DND-41 (cell line): ENCODE measurements at regions not wholly inside any gene's neighbourhood (a gene's known extent, or its start where the extent isn't known, plus 50 kb on each side); places are given as distances from the start of the nearest gene placed in this dataset.

Experiments
- ATAC-seq: fragments of 200-7000 bp; cut with Tn5 transposase; 3 replicates; pipeline ENCODE4 v1.9.1; 2021; ENCODE audit warnings: low read depth; ENCODE audit not compliant: insufficient read depth
- DNase-seq: peaks from one replicate; pipeline ENCODE4 v3.0.0-alpha.2; 2020
- H2AFZ ChIP-seq: 2 replicates; pipeline ENCODE4 v1.6.0; 2012; ENCODE audit warnings: low read depth, low read length
- H3K27ac ChIP-seq: 2 replicates; pipeline ENCODE4 v1.5.1; 2012; ENCODE audit warnings: low read length, inconsistent platforms
- H3K27me3 ChIP-seq: fragments of 200-600 bp; sonication (generic); 2 replicates; pipeline ENCODE4 v1.6.0; 2012; ENCODE audit warnings: low read length, mild to moderate bottlenecking, inconsistent platforms; ENCODE audit not compliant: insufficient read depth, poor library complexity
- H3K36me3 ChIP-seq: 2 replicates; pipeline ENCODE4 v1.5.1; 2012; ENCODE audit warnings: low read length, inconsistent platforms; ENCODE audit not compliant: insufficient read depth
- H3K4me1 ChIP-seq: 2 replicates; pipeline ENCODE4 v1.5.1; 2012; ENCODE audit warnings: mild to moderate bottlenecking, low read length; ENCODE audit not compliant: insufficient read depth
- H3K4me2 ChIP-seq: 2 replicates; pipeline ENCODE4 v1.6.0; 2012; ENCODE audit warnings: mild to moderate bottlenecking, moderate library complexity, low read length, inconsistent platforms; ENCODE audit not compliant: insufficient read depth
- H3K4me3 ChIP-seq, 2 experiments: fragments of 200-600 bp in 1 of 2; shearing (Covaris generic) in 1 of 2; 2 replicates each; pipeline ENCODE4 v1.5.1; 2012 to 2016; ENCODE audit warnings: inconsistent platforms in 2 of 2, low read length in 2 of 2, mild to moderate bottlenecking in 2 of 2, low read depth in 1 of 2, moderate library complexity in 1 of 2
- H3K79me2 ChIP-seq: 2 replicates; pipeline ENCODE4 v1.6.0; 2012; ENCODE audit warnings: low read length, inconsistent platforms; ENCODE audit not compliant: insufficient read depth
- H3K9ac ChIP-seq: 2 replicates; pipeline ENCODE4 v1.6.0; 2012; ENCODE audit warnings: low read depth, mild to moderate bottlenecking, inconsistent platforms, low read length, moderate library complexity
- H3K9me3 ChIP-seq: 2 replicates; pipeline ENCODE4 v1.5.1; 2012; ENCODE audit warnings: low read length, moderate library complexity, mild to moderate bottlenecking, inconsistent platforms; ENCODE audit not compliant: insufficient read depth, severe bottlenecking
- H4K20me1 ChIP-seq: 2 replicates; pipeline ENCODE4 v1.6.0; 2012; ENCODE audit warnings: low read length; ENCODE audit not compliant: insufficient read depth
- CTCF ChIP-seq: IDR thresholded peaks from 2 replicates; pipeline ENCODE4 v1.5.1; 2012; ENCODE audit warnings: borderline replicate concordance, low read length, moderate library complexity, mild to moderate bottlenecking; ENCODE audit not compliant: poor library complexity, severe bottlenecking; ENCODE audit errors: extremely low read depth
- EZH2 ChIP-seq: IDR thresholded peaks from 3 replicates; pipeline ENCODE4 v1.6.1; 2012; ENCODE audit warnings: borderline replicate concordance, low read depth, mild to moderate bottlenecking, moderate library complexity, low read length, inconsistent platforms; ENCODE audit not compliant: severe bottlenecking

GRCh38 chr3:31189330-31189729, 294.9 kb upstream of the GADL1 start:
- no peaks in the 10 kb centered on the region for H3K79me2 ChIP-seq
- H2AFZ ChIP-seq = no peak overlapping the region
- no peaks in the 10 kb centered on the region for H3K9me3 ChIP-seq
- no peaks in the 10 kb centered on the region for H3K4me1 ChIP-seq
- DNase-seq (no peak), ATAC-seq (no peak)
- H3K4me2 ChIP-seq = no peak overlapping the region
- H3K9ac ChIP-seq = no peak overlapping the region
- H3K27ac ChIP-seq = no peak overlapping the region
- H4K20me1 ChIP-seq = no peaks in the 10 kb centered on the region
- no peaks in the 10 kb centered on the region for H3K27me3 ChIP-seq
- no peak overlapping the region for H3K4me3 ChIP-seq
- no peak for TF ChIP-seq EZH2
- TF ChIP-seq CTCF = no peak
- H3K36me3 ChIP-seq = no peaks in the 10 kb centered on the region

- H3K9me3 ChIP-seq = no peaks in the 10 kb centered on the region
- no peak for ATAC-seq
- no peaks in the 10 kb centered on the region for H3K79me2 ChIP-seq
- no peak overlapping the region for H2AFZ ChIP-seq
- DNase-seq = no peak
- no peaks in the 10 kb centered on the region for H3K4me1 ChIP-seq
- H3K4me3 ChIP-seq = no peak overlapping the region
- no peak for TF ChIP-seq CTCF
- no peak for TF ChIP-seq EZH2
- no peak overlapping the region for H3K4me2 ChIP-seq
- H4K20me1 ChIP-seq = no peaks in the 10 kb centered on the region
- H3K9ac ChIP-seq = no peak overlapping the region
- H3K36me3 ChIP-seq = no peaks in the 10 kb centered on the region
- no peaks in the 10 kb centered on the region for H3K27me3 ChIP-seq
- H3K27ac ChIP-seq = no peak overlapping the region
Observed at GRCh38 chr3:31189971-31190370, 295.5 kb upstream of the GADL1 start.

- Histone ChIP-seq H4K20me1 (no peaks in the 10 kb centered on the region), H2AFZ (no peak overlapping the region), H3K27me3 (no peaks in the 10 kb centered on the region), H3K4me2 (no peak overlapping the region), H3K9me3 (no peaks in the 10 kb centered on the region), H3K4me3 (no peak overlapping the region), H3K79me2 (no peaks in the 10 kb centered on the region), H3K36me3 (no peaks in the 10 kb centered on the region), H3K9ac (no peak overlapping the region), H3K4me1 (no peaks in the 10 kb centered on the region), H3K27ac (no peak overlapping the region)
- ATAC-seq = no peak
- no peak for DNase-seq
- TF ChIP-seq CTCF (no peak), EZH2 (no peak)
Observed at GRCh38 chr3:31191354-31191753, 296.9 kb upstream of the GADL1 start.

DNA sequence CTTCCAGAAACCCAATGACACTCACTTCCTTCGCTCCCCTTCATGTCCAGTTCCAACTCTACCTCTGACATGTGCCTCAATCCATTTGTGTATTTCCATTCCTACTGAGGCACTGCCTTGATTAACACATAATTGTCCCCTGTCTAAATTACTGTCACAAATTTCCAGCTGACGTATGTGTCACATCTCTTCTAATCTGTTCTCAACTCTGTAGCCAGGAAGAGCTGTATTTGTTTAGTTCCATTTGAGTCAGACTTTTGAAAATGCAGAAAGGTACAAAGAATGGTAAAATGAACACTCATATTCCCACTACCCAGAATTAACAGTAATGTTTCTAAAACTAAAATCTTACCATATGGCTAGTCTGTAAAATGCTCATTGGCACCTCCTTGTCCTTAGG, 299.0 kb upstream of the GADL1 start:
- no peaks in the 10 kb centered on the region for H3K79me2 ChIP-seq
- TF ChIP-seq EZH2 = no peak
- TF ChIP-seq CTCF = no peak
- H2AFZ ChIP-seq = no peak overlapping the region
- no peaks in the 10 kb centered on the region for H4K20me1 ChIP-seq
- no peak overlapping the region for H3K27ac ChIP-seq
- H3K27me3 ChIP-seq = no peaks in the 10 kb centered on the region
- no peak overlapping the region for H3K9ac ChIP-seq
- no peak for DNase-seq
- H3K4me3 ChIP-seq = no peak overlapping the region
- no peaks in the 10 kb centered on the region for H3K4me1 ChIP-seq
- H3K9me3 ChIP-seq = no peaks in the 10 kb centered on the region
- H3K36me3 ChIP-seq = no peaks in the 10 kb centered on the region
- no peak overlapping the region for H3K4me2 ChIP-seq
- no peak for ATAC-seq
